Mucosa of stomach (tissue), 1 donor: ENCODE measurements at regions not wholly inside any gene's neighbourhood (a gene's known extent, or its start where the extent isn't known, plus 50 kb on each side); places are given as distances from the start of the nearest gene placed in this dataset.

Source experiments
- H3K27me3 ChIP-seq: one replicate; pipeline ENCODE4 v1.7.0; 2013; ENCODE audit warnings: mild to moderate bottlenecking, low read length; ENCODE audit not compliant: control insufficient read depth, insufficient read depth
- H3K36me3 ChIP-seq: one replicate; pipeline ENCODE4 v1.7.0; 2013; ENCODE audit warnings: low read length; ENCODE audit not compliant: control insufficient read depth, insufficient read depth
- H3K4me1 ChIP-seq: one replicate; pipeline ENCODE4 v1.7.0; 2013; ENCODE audit warnings: mild to moderate bottlenecking, low read length; ENCODE audit not compliant: control insufficient read depth, insufficient read depth
- H3K4me3 ChIP-seq: one replicate; pipeline ENCODE4 v1.7.0; 2013; ENCODE audit warnings: low read length
- H3K9ac ChIP-seq: one replicate; pipeline ENCODE4 v1.7.0; 2013; ENCODE audit warnings: mild to moderate bottlenecking, low read length, moderate library complexity
- H3K9me3 ChIP-seq: one replicate; pipeline ENCODE4 v1.7.0; 2013; ENCODE audit warnings: mild to moderate bottlenecking, low read length, moderate library complexity; ENCODE audit not compliant: control insufficient read depth
- donor health status: Pancreatic carcinoma.

DNA sequence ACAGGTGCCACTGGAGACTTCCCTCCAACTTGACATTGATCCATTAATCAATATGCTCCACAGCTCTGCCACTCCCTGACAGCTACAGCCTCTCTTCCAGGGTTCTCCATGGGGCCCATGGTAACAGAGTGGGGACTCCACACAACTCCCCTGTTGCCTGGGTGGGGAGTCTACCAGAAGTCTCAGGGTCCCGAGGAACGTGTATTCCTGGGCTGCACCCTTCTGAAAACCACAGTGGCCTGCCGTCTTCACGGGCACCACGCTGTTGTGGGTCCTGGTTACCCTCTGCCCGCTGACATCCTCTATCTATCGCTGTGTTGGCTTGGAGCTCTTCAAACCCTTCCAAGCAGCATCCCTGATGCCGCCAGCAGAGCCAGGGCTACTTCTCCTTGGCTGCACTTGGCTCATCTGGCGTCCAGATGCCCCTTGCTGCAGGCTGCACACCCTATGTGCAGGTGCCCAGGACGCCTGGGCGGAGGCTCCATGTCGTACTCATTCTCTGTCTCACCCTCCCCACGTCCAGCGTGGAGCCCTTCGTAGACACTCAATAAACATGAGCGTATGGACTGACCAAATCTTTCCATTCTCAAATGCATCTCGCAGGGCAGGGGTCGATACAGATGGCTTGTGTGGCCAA, 1341.8 kb downstream of the TBC1D22A start:
- Histone ChIP-seq H3K27me3 (no peaks in the 10 kb centered on the region), H3K4me3 (no peak overlapping the region), H3K9ac (no peak overlapping the region), H3K36me3 (no peaks in the 10 kb centered on the region), H3K4me1 (no peaks in the 10 kb centered on the region), H3K9me3 (no peaks in the 10 kb centered on the region)

DNA sequence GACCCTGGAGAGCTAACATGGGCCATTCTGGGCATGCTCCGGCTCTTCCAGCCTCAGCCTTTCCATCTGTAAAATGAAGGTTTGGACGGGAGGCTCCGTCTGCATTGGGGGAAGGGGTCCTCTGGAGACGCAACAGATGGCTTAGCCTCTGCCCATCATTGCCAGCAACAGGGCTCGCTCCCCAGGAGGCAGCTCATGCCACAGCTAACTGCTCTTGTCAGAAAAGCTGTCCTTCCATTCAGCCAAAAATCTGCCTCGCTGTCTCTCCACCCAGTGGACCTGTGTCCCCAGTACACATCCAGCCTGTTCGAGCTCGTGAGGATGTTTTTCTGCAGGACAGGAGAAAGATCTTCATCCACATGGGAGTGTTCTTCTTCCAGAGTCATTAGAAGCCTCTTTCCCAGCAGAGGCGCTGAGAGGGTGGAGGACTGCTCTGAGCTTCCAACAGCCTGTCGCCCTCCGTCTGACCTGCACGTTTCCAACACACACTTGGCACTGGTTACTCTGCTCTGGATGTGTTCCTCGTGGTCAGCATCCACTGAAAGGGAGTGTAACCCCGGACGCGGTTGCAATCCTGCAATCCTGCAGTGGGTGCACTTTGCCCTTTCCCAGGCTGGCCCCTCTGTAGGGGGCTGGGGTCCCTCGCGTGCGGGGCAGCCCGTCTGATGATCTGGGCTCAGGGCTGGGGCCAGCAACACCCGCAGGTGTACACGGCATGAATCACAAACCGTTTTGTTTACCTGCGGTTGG, 1340.9 kb downstream of the TBC1D22A start:
- Histone ChIP-seq H3K4me3 (no peak overlapping the region), H3K27me3 (no peaks in the 10 kb centered on the region), H3K9ac (no peak overlapping the region), H3K9me3 (no peaks in the 10 kb centered on the region), H3K4me1 (no peaks in the 10 kb centered on the region), H3K36me3 (no peaks in the 10 kb centered on the region)

DNA sequence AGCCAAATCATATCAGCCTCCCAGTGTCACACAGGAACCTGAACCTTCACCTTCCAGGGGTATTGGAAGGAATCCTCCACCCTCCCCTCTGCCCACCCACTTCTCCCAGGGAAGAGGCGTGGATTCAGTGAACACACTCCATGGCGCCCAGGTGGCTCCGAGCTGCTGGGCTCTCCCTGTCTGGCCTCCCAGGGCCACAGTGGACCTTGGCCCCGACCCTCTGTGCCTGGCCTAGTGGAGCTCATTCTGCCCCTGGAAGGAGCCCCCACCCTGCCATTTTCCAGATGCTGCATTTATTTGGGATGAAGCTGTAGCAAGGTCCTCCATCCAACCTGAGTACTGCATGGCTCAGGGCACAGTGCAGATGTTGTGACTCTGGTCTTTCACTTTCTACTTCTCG, 1340.1 kb downstream of the TBC1D22A start:
- no peaks in the 10 kb centered on the region for H3K9me3 ChIP-seq
- H3K4me3 ChIP-seq, result no peak overlapping the region
- no peaks in the 10 kb centered on the region for H3K27me3 ChIP-seq

DNA sequence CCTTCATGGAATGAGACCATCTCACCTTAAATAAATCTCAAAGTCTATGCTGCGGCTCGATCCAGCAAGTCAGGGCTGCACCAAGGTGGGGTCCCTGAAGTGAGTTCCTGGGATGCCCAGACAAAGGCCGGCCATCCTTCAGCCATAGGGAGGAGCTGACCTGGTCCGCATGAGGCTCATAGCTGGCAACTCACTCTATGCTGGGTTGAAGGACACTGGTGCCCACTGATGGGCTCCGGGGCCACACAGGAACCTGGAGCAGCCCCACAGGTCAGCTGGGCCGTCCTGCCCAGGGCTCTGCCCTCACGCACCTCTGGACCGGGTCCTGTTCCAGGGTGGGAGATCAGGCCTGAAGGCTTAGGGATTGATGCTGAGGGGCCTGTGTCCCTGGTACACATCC, 1339.3 kb downstream of the TBC1D22A start:
- Histone ChIP-seq H3K27me3 (no peaks in the 10 kb centered on the region), H3K4me3 (no peak overlapping the region), H3K4me1 (no peaks in the 10 kb centered on the region), H3K36me3 (no peaks in the 10 kb centered on the region), H3K9me3 (no peaks in the 10 kb centered on the region), H3K9ac (no peak overlapping the region)

More for the DNA sequence above, 1340.1 kb downstream of the TBC1D22A start:
- Histone ChIP-seq H3K9ac (no peak overlapping the region), H3K36me3 (no peaks in the 10 kb centered on the region), H3K4me1 (no peaks in the 10 kb centered on the region)

DNA sequence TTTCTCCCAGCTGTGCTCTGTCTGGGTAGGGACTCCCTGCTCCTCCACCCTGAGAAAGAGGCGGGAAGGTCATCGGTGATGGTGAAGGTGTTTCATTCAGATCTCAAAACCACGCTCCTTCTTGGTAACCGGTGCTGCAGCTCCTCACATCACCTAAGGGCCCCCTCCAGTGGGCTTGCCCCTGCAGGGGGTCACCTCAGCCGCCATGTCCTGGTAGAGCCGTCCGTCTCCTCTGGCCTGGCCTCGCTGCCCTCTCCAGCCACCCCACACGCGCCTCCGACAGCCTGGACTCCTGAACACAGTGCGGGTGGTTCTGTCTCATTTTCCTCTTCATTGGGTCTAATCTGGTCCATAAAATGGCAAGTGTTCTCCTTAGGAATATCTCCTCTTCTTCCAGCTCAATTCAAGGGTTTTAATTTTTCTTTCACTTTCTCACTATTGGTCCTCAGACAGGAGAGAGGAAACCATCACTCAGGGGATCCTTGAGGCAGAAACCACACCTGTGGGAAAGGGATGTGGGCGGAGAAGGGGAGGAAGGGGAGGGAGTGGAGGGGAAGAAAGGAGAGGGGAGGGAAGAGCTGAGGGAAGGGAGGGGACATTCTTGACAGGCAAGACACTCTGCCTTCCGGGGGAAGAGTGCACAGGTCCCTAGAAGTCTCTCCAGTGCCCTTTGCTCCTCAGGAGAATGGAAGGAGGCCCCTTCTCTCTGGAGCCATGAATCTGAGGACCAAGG, 1338.4 kb downstream of the TBC1D22A start:
- H3K9ac ChIP-seq, result no peak overlapping the region
- H3K9me3 ChIP-seq, result no peaks in the 10 kb centered on the region
- H3K27me3 ChIP-seq, result no peaks in the 10 kb centered on the region
- no peak overlapping the region for H3K4me3 ChIP-seq
- no peaks in the 10 kb centered on the region for H3K36me3 ChIP-seq
- no peaks in the 10 kb centered on the region for H3K4me1 ChIP-seq

DNA sequence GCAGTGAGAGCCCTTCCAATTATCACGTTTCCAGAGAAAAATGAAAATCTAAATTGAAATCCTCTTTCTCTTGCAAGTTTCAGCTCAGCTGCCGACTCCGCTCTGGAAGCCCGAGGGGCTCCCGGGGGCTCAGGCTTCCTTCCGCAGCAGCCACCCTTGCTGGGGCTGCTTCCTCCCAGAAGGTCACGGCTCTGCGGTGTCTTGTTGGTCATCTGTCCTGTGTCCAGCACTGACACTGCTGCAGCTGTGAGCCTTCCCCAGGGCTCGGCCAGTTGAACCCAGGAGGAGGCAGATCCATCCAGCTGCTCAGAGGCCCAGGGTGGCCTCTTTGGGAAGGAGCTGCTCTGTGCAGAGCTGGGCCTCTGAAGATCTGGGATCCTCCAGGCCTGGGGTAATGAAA, 1337.2 kb downstream of the TBC1D22A start:
- no peaks in the 10 kb centered on the region for H3K9me3 ChIP-seq
- H3K9ac ChIP-seq, result no peak overlapping the region
- no peaks in the 10 kb centered on the region for H3K27me3 ChIP-seq
- no peaks in the 10 kb centered on the region for H3K4me1 ChIP-seq
- H3K36me3 ChIP-seq, result no peaks in the 10 kb centered on the region
- no peak overlapping the region for H3K4me3 ChIP-seq

GRCh38 chr22:48099251-48099650, 1336.8 kb downstream of the TBC1D22A start:
- Histone ChIP-seq H3K4me1 (no peaks in the 10 kb centered on the region), H3K4me3 (no peak overlapping the region), H3K36me3 (no peaks in the 10 kb centered on the region), H3K9ac (no peak overlapping the region), H3K27me3 (no peaks in the 10 kb centered on the region), H3K9me3 (no peaks in the 10 kb centered on the region)

- no peaks in the 10 kb centered on the region for H3K36me3 ChIP-seq
- H3K4me1 ChIP-seq, result no peaks in the 10 kb centered on the region
- H3K9ac ChIP-seq, result no peak overlapping the region
- H3K27me3 ChIP-seq, result no peaks in the 10 kb centered on the region
- no peak overlapping the region for H3K4me3 ChIP-seq
- H3K9me3 ChIP-seq, result no peaks in the 10 kb centered on the region
Observed at GRCh38 chr22:48098921-48099245, 1336.4 kb downstream of the TBC1D22A start.

GRCh38 chr22:48098243-48098920, 1335.9 kb downstream of the TBC1D22A start:
- Histone ChIP-seq H3K4me1 (no peaks in the 10 kb centered on the region), H3K27me3 (no peaks in the 10 kb centered on the region), H3K36me3 (no peaks in the 10 kb centered on the region), H3K9ac (no peak overlapping the region), H3K9me3 (no peaks in the 10 kb centered on the region), H3K4me3 (no peak overlapping the region)

DNA sequence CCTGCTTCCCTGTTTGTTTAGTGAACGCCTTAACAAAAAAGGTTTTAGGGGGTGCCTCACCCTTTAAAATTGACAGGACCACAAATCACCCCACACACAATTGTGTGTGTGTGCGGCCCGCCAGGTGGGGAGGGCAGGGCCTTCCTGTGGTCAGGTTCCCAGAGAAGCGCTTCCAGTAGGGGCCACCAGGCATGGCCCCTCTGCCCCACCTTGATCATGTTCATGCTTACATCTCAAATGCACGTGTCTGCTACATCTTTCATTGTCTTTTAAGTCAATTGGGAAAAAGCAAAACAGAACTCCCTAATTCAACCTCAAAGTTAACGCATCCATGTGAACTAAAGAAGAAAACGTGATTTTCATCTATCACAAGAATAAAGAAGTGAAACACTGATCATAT, 1335.3 kb downstream of the TBC1D22A start:
- no peaks in the 10 kb centered on the region for H3K9me3 ChIP-seq
- no peak overlapping the region for H3K4me3 ChIP-seq
- no peaks in the 10 kb centered on the region for H3K36me3 ChIP-seq
- no peaks in the 10 kb centered on the region for H3K27me3 ChIP-seq
- no peak overlapping the region for H3K9ac ChIP-seq
- no peaks in the 10 kb centered on the region for H3K4me1 ChIP-seq

GRCh38 chr22:48096851-48097665, 1334.6 kb downstream of the TBC1D22A start:
- no peak overlapping the region for H3K4me3 ChIP-seq
- H3K27me3 ChIP-seq, result no peaks in the 10 kb centered on the region
- H3K9me3 ChIP-seq, result no peaks in the 10 kb centered on the region
- H3K4me1 ChIP-seq, result no peaks in the 10 kb centered on the region
- no peak overlapping the region for H3K9ac ChIP-seq
- no peaks in the 10 kb centered on the region for H3K36me3 ChIP-seq
